MCF 10A (cell line): ENCODE measurements at regions not wholly inside any gene's neighbourhood (a gene's known extent, or its start where the extent isn't known, plus 50 kb on each side); places are given as distances from the start of the nearest gene placed in this dataset.

Source experiments
- BruUV-seq: library from RNA; stranded (reverse); fragments of 400-500 nt; replicated peaks from 2 replicates; lab custom pipeline; 2021; lab: Mats Ljungman, UMichigan
- CTCF ChIA-PET: fragments of 300-600 bp; sonication (Branson Sonifier 250); formaldehyde crosslinking; extraction: SDS; loops from one replicate; lab custom pipeline; 2021; ENCODE audit warnings: antibody characterized with exemption, inconsistent platforms; lab: Yijun Ruan, JAX
- POLR2A ChIA-PET: fragments of 300-600, 350-650 bp; sonication (Branson Sonifier 250); formaldehyde crosslinking; extraction: SDS; loops from one replicate; lab custom pipeline; 2020; ENCODE audit warnings: antibody characterized with exemption, inconsistent platforms; lab: Yijun Ruan, JAX
- DNase-seq: peaks from one replicate; pipeline ENCODE4 v3.0.0-alpha.2; 2018; ENCODE audit not compliant: unreplicated experiment
- H3K27ac Mint-ChIP-seq: one replicate; pipeline ENCODE4 v1.8.0; 2022; ENCODE audit warnings: mild to moderate bottlenecking, low read depth, mixed read lengths; ENCODE audit not compliant: unreplicated experiment
- H3K27me3 Mint-ChIP-seq: one replicate; pipeline ENCODE4 v1.8.0; 2022; ENCODE audit warnings: mixed read lengths; ENCODE audit not compliant: insufficient read depth, unreplicated experiment
- H3K36me3 Mint-ChIP-seq: one replicate; pipeline ENCODE4 v1.8.0; 2022; ENCODE audit warnings: mild to moderate bottlenecking, moderate library complexity, mixed read lengths; ENCODE audit not compliant: insufficient read depth, unreplicated experiment
- H3K4me1 Mint-ChIP-seq: one replicate; pipeline ENCODE4 v1.8.0; 2022; ENCODE audit warnings: mixed read lengths; ENCODE audit not compliant: insufficient read depth, unreplicated experiment
- H3K4me3 Mint-ChIP-seq: one replicate; pipeline ENCODE4 v1.8.0; 2022; ENCODE audit warnings: mild to moderate bottlenecking, moderate library complexity, mixed read lengths; ENCODE audit not compliant: unreplicated experiment
- H3K9me3 Mint-ChIP-seq: one replicate; pipeline ENCODE4 v1.8.0; 2022; ENCODE audit warnings: mixed read lengths; ENCODE audit not compliant: unreplicated experiment
- CTCF ChIP-seq: fragments of 200-600 bp; IDR thresholded peaks from one replicate; pipeline ENCODE4 v1.8.0; 2022; ENCODE audit warnings: antibody characterized with exemption, mild to moderate bottlenecking; ENCODE audit not compliant: unreplicated experiment
- intact Hi-C: fragments of 100-400 bp; cut with micrococcal nuclease; formaldehyde crosslinking; loops from 2 replicates; pipeline ENCODE4 v1.14.1; 2022

DNA sequence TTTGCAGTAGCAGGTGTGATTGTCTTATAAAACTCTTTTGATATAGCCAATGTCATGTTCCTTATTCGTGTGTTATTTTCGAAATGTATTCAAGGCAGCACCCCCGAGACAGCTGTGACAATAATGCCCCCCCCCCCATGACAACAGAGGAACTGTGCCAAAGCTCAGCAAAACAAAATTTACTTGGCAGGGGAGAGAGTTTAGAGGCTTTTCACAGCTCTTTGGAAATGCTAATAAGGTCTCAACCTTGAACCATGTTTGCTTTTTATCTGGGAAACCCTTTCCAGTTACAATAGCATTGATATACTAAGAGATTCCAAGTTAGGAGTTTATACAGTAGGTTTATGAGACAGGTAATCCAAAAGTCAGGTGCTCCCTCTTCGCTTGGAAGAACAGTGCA lies 56.4 kb upstream of the USP44 start:
- Mint-ChIP-seq H3K36me3 (peaks cover 6% of the 10 kb centered on the region), H3K27me3 (no peaks in the 10 kb centered on the region), H3K4me1 (peaks cover 20% of the 10 kb centered on the region), H3K27ac (peak overlapping the region; percentile 94), H3K9me3 (no peaks in the 10 kb centered on the region), H3K4me3 (no peak overlapping the region)
- ChIA-PET POLR2A (interaction anchor here (1.2 kb wide), 1 partner anchor 43 kb away, joined by 4 read pairs; no protein-coding TSS in a partner anchor), CTCF (interaction anchor here (0.6 to 1.7 kb wide), 2 partner anchors 207 to 253 kb away, joined by 3 to 4 read pairs; no protein-coding TSS in a partner anchor)
- BruUV-seq: no TSS peak
- no peak for TF ChIP-seq CTCF
- intact Hi-C loops: no loop called here
- no peak for DNase-seq

GRCh38 chr12:95605875-95606274 lies 54.6 kb upstream of the USP44 start:
- Mint-ChIP-seq H3K4me3 (no peak overlapping the region), H3K27me3 (no peaks in the 10 kb centered on the region), H3K27ac (no peak overlapping the region), H3K36me3 (peaks cover 6% of the 10 kb centered on the region), H3K4me1 (peaks cover 13% of the 10 kb centered on the region), H3K9me3 (no peaks in the 10 kb centered on the region)
- no TSS peak for BruUV-seq
- TF ChIP-seq CTCF: no peak
- CTCF ChIA-PET: interaction anchor here (1.2 kb wide), 1 partner anchor 31 kb away, joined by 3 read pairs; no protein-coding TSS in a partner anchor
- intact Hi-C loops: no loop called here
- POLR2A ChIA-PET: no interaction called here
- no peak for DNase-seq

DNA sequence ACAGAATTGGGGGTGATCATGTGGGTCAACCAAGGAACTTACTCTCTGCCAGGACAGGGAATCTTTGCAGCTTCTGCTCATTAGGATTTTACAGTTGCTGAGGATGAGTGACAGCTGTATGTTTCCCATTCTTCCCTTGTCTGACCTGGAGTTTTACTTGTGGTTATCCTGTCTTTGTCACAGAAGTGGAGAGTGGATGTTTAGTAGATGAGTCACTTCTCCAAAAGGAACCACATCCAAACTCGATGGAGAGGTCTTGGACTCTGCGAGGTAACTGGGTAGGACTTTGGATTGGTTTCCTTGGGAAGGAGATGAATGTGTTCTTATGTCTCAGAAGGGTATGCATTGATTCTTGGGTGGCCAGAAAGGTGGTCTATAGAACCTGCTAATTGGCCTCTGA lies 53.8 kb upstream of the USP44 start:
- intact Hi-C loops: no loop called here
- ChIA-PET POLR2A (interaction anchor here (0.6 kb wide), 2 partner anchors 77 to 184 kb away, joined by 3 read pairs; no protein-coding TSS in a partner anchor), CTCF (interaction anchor here (1.2 kb wide), 1 partner anchor 30 kb away, joined by 3 read pairs; no protein-coding TSS in a partner anchor)
- peak; percentile 80 for DNase-seq
- no peak for TF ChIP-seq CTCF
- no peaks in the 10 kb centered on the region for H3K27me3 Mint-ChIP-seq
- no TSS peak for BruUV-seq
- peaks cover 13% of the 10 kb centered on the region for H3K4me1 Mint-ChIP-seq
- no peaks in the 10 kb centered on the region for H3K9me3 Mint-ChIP-seq
- H3K27ac Mint-ChIP-seq: no peak overlapping the region
- H3K4me3 Mint-ChIP-seq: no peak overlapping the region
- H3K36me3 Mint-ChIP-seq: peaks cover 6% of the 10 kb centered on the region

- no peak overlapping the region for H3K27ac Mint-ChIP-seq
- no peak for DNase-seq
- BruUV-seq: no TSS peak
- no peak for TF ChIP-seq CTCF
- ChIA-PET POLR2A (interaction anchor here (0.6 to 1.3 kb wide), 2 partner anchors 10 to 19 kb away, joined by 3 read pairs; no protein-coding TSS in a partner anchor), CTCF (interaction anchor here (0.6 to 1.0 kb wide), 3 partner anchors 22 to 112 kb away, joined by 3 read pairs; no protein-coding TSS in a partner anchor)
- peaks cover 6% of the 10 kb centered on the region for H3K36me3 Mint-ChIP-seq
- H3K27me3 Mint-ChIP-seq: no peaks in the 10 kb centered on the region
- no peak overlapping the region for H3K4me3 Mint-ChIP-seq
- H3K4me1 Mint-ChIP-seq: peaks cover 10% of the 10 kb centered on the region
- no peaks in the 10 kb centered on the region for H3K9me3 Mint-ChIP-seq
- intact Hi-C loops: no loop called here
These were observed 52.3 kb upstream of the USP44 start for GRCh38 chr12:95603351-95604145.
